Liver (tissue), 3 donors: ENCODE measurements at regions not wholly inside any gene's neighbourhood (a gene's known extent, or its start where the extent isn't known, plus 50 kb on each side); places are given as distances from the start of the nearest gene placed in this dataset.
"Not testable (repeated sequence)": the region's sequence is repeated elsewhere in the genome, so short reads cannot be mapped to it uniquely, and the experiment has no call there.

Experiments used
- CTCF ChIP-seq: fragments of 150-350 bp; IDR thresholded peaks from 2 replicates; pipeline ENCODE4 v1.5.1; 2017; ENCODE audit warnings: improper control_type of control experiment, low read depth, low read length; ENCODE audit not compliant: missing input control
- EGR1 ChIP-seq, 2 donors: IDR thresholded peaks; 2 replicates each; pipeline ENCODE4 v1.6.1; 2016 to 2018; ENCODE audit warnings: antibody characterized with exemption in 2 of 2, low read depth in 2 of 2
- RXRA ChIP-seq, 2 donors: IDR thresholded peaks; 2 replicates each; pipeline ENCODE4 v1.6.1; 2017 to 2018; ENCODE audit warnings: antibody characterized with exemption in 2 of 2, mild to moderate bottlenecking in 1 of 2
- SP1 ChIP-seq: IDR thresholded peaks from 2 replicates; pipeline ENCODE4 v1.6.1; 2018; ENCODE audit warnings: antibody characterized with exemption, mild to moderate bottlenecking
- YY1 ChIP-seq: IDR thresholded peaks from 2 replicates; pipeline ENCODE4 v1.6.1; 2016; ENCODE audit warnings: antibody characterized with exemption, mild to moderate bottlenecking
- donor health status: healthy.
- donor health status: healthy.

- not testable (repeated sequence) for TF ChIP-seq CTCF; RXRA (IDR thresholded peaks at IDR 0.05); SP1; YY1; EGR1 (IDR thresholded peaks at IDR 0.05; ENCODE audit: low read depth in 2 of 2)
Observed at GRCh38 chr11:28890601-28891040, 782.4 kb downstream of the METTL15 start.
